Iris pigment epithelial cell (primary cell): ENCODE measurements at regions not wholly inside any gene's neighbourhood (a gene's known extent, or its start where the extent isn't known, plus 50 kb on each side); places are given as distances from the start of the nearest gene placed in this dataset.
"Not testable (repeated sequence)": the region's sequence is repeated elsewhere in the genome, so short reads cannot be mapped to it uniquely, and the experiment has no call there.

Experiments used
- DNase-seq: peaks from one replicate; pipeline ENCODE4 v3.0.0-alpha.2; 2011; ENCODE audit warnings: low read depth

DNA sequence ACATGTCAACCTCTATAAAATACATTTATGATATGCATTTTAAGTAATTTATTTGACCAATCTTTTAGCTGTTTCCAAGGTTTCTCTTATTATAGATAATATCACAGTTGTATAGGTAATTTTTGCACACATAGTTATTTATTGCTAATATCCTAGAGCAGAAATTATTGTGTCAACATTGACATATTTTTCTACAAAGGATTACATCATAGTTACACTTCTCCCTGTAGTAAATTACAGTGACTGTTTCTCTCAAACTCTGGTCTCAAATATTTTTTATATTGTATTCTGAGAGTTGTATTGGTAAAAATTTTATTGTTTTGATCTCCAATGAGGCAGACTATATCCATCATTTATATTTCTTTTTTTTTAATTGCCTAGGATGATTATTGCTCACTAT is 714.4 kb upstream of the CDH6 start:
- no peak for DNase-seq

DNA sequence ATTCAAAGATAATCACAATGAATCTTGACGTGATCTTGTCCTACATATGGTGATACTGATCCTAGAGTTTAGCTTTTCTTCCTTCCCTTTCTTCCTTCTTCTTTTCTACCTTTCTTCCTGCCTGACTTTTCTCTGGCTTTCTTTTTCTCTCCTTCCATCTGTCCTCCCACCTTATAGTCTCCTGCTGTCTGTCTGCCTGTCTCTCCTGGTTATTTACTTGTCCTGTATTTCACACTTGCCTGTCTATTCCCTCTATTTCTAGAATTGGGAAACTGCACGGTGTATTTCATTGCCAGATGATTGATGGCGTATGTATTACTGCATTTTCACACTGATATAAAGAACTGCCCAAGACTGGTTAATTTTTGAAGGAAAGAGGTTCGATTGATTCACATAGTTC is 718.1 kb upstream of the CDH6 start:
- no peak for DNase-seq

DNA sequence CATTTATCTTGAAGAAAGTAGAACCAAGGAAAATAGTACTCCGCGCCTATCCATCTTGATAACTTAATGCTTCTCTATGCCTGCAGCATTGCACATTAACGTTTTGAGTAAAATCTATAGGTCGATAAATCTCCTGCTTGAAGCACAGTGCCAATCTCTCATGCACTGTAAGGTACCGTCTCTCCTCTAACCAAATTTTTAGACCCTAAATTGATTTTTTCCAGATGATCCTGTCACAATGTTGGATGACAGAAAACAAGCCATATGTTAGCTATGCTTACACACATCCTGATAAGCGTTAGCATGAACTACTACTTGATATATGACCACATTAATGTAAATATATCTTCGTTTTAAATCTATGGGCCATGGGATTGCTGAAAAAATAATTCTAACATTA is 723.8 kb upstream of the CDH6 start:
- DNase-seq, result no peak

DNA sequence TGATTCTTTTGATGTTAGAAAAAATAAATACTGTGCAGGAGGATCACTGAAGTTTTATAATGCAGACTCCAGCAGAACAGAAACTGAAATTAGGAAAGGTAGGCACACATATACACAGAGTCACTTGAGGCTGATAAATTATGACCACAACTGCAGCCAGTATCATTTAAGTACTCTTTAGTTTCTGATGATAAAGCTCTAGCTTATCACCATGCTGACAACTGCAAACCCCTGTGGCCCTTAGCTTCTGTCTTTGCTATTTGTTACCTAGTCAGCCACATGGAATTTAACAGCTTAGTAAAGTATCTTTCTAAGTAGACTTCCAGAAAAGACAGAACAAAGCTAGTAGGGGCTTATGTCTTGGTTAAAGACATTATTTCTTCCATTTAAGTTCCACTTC is 734.8 kb upstream of the CDH6 start:
- no peak for DNase-seq

DNA sequence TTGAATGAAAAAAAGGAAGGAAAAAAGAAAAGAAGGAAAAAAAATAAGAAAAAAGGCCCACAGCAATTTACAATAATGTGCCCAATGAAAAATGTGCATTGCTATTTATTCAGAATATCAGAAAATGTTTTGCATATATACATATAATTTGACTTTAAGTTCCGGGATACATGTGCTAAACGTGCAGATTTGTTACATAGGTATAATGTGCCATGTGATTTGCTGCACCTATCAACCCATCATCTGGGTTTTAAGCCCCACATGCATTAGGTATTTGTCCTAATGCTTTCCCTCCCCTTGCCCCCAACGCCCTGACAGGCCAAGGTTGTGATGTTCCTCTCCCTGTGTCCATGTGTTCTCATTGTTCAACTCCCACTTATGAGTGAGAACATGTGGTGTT is 738.0 kb upstream of the CDH6 start:
- DNase-seq, result not testable (repeated sequence)

DNA sequence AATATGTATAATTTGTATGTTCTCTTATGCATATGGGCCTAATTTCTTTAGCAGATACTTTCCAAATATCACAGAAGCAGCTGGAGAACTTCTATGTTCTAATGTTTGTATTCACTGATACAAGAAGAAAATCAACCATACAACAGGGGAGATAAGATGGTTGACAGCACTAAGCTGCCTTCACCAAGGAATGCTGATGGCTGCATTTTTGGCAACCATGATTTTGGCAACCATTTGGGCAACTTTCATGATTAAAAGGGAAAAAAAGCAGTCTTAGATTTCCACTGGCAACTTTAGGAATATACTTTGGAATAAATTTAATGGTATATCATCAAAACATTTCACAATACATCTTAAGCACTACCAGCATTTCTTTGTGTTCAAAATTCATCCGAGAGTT is 740.3 kb upstream of the CDH6 start:
- no peak for DNase-seq

DNA sequence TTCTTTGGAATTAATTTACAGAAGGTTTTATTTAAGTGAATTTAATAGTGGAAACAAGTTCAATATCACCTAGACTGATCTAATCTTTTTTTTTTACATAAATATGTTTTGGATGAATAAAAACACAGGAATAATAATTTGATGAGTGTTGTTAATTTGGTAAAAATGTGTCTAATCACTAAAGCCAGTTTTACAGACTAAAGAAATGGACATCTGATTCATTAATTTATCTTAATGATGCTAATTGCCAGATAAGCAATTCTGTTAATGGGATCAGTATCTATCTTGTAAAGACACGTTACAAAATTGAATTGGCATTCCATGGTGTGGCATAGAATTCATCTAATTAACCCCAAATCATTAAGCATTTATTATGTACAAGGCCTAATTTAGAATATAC is 743.3 kb upstream of the CDH6 start:
- DNase-seq, result no peak

DNA sequence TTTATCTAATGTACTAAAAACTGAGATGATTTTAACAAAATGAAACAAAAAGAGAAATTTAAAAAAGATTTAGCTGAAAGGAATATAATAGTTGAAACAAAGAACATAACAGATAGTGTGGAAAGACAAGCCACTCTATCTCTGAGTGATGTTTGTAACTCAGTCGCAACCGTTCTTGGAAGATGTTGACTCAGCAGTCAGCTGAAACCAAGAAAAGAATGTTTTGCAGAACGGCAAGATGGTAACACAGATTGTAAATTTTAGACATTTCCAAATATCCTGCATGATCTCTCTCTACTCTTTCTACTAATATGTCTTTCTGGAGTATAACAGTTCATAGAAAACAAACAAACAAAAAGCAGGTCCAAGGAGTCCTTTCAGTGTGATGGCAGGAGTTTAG is 746.1 kb upstream of the CDH6 start:
- DNase-seq, result no peak

DNA sequence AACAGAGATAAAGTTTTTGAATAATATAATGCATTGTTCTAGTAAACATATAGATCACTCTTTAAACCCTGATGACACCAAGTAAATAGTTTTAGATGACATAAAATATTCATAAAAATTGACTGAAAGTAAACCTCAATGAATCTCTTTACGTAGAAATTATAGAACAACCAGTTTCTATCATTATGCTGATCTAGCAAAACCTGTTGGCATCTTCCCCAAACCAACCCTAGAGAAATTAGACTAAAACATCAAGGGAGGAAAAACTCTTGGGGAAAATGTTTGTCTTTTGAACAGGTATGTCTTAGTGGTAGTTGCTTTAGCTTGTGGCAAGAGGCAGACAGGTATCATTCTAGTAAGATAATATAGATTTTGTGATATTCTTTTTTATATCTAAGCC is 747.0 kb upstream of the CDH6 start:
- DNase-seq, result no peak

DNA sequence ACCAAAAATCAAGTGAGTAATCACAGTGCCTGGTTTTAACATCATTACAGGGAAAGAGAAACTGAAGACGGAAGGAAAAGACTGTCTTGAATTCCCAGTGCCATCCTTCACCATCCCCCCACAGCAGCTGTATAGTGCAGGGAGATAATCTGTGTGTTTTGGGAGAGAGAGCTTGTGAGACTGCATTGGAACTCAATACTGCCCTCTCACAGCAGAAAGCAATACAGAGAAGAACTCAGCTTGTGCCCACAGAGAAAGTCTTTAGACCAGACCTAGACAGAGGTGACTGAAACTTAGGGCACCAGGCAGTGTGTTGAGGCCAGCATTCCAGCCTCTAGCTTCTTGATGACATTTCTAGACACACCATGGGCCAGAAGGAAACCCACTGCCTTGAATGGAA is 754.7 kb upstream of the CDH6 start:
- no peak for DNase-seq

DNA sequence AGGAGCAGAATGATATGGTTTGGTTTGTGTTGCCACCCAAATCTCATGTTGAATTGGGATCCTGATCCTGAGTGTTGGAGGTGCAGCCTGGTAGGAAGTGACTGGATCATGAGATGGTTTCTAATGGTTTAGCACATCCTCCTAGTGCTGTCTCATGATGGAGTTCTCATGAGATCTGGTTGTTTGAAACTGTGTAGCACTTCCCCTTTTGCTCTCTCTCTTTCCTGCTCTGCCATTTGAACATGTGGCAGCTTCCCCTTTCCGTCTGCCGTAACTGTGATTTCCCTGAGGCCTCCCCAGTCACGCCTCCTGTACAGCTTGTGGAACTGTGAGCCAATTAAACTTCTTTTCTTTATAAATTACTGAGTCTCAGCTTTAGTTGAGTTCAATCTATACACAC is 756.8 kb upstream of the CDH6 start:
- no peak for DNase-seq

DNA sequence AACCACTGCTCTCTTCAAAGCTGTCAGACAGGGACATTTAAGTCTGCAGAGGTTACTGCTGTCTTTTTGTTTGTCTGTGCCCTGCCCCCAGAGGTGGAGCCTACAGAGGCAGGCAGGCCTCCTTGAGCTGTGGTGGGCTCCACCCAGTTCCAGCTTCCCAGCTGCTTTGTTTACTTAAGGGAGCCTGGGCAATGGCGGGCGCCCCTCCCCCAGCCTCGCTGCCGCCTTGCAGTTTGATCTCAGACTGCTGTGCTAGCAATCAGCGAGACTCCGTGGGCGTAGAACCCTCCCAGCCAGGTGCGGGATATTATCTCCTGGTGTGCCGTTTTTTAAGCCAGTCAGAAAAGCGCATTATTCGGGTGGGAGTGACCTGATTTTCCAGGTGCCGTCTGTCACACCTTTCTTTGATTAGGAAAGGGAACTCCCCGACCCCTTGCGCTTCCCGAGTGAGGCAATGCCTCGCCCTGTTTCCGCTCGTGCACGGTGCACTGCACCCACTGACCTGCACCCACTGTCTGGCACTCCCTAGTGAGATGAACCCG is 764.5 kb upstream of the CDH6 start:
- DNase-seq, result not testable (repeated sequence)

DNA sequence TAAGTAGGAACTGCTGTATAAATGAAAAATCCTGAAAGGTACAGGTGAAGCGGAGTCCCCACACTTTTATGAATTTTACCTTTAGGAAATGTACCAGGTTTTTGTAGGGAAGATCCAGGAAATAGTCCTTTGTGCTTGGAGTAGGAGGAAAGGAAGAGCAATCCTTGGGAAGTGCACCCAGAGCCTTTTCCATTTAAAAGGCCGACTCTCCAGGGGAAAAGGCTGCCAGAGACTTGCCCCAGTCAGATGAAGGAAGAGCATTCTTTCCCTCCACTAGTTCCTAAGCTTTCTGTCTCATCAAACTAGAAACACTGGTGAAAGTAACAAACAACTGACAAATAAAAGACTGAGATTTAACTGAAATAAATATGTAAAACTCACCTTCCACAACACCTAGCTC is 779.4 kb upstream of the CDH6 start:
- no peak for DNase-seq

DNA sequence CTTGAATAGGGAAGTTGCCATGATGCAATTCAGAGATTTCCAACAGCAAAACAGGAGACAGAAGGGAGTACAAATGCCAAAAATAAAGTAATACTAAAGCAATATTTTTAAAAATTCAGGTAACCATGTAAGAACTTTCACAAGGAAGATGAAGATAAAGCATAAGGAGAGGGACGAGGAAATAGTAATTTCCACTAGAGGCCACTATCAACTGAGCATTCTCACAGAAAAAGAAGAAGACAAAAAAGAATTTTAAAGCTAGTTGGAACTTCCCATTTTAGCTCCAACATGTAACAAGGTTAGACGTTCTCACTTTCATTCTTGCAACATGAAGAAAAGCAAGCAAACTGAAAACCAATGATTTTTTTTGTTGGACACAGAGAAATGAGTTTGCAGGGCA is 779.9 kb upstream of the CDH6 start:
- no peak for DNase-seq

DNA sequence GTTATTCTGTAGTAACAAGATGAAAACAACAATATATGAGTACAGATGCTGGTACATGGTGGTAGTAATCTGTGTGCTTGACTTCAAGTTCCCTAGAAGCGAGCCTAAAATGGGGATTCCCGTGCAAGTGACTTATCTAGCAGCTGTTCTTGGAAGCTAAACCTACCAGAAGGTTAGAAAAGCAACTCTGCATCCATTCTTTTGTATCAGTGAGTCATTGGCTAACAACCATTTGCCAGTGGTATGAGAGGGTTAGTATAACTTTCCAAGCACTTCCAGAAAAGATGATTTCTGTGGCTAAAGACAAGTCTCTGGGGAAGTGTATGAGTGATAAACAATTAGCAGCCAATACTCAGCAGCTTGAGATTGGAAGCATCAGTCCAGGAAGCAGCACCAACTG is 787.7 kb upstream of the CDH6 start:
- peak; percentile 20 for DNase-seq

DNA sequence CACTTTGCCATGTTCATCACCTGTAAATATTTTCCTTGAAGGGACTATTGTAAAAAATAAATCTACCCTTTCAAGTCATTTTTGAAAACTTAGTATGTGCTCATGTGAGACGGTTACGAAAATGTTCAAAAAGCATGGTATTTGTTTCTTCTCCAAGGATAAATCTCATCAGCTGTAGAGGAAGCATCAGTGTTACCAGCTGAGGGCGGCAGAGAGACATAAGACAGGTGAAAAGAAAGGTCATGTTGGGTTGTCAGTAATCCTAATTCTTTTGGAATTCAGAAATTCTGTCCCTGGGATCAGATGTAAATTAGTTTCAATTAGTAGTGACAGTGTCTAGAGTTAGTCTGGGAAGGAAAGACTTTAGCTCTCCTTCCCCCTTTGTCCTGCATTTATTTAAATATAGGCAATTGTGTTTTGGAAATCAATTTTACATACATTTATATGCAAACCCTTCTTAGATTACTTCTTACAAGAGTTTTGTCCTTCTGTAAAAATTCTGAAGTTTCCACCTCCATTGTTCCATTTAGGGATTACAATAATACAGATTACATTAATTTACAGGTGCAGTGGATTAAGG is 791.9 kb upstream of the CDH6 start:
- peak; percentile 51 for DNase-seq

DNA sequence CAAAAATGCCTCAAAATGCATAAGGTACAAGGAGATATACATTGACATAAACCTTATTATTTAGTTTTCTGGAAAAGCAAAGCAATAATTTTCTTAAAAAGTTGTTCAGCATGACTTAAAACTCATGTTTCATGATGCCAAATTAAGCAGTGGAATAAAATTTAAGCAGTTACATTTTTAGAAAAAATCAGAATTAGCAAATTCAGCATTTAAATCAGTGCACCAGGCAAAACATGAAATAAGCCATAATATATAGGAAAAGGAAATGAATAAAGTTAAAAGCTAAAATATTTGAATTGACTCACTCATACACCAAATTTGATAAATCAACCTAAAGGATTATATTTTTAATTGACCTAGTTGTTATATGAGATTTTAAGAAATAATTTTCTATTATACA is 795.1 kb upstream of the CDH6 start:
- no peak for DNase-seq

DNA sequence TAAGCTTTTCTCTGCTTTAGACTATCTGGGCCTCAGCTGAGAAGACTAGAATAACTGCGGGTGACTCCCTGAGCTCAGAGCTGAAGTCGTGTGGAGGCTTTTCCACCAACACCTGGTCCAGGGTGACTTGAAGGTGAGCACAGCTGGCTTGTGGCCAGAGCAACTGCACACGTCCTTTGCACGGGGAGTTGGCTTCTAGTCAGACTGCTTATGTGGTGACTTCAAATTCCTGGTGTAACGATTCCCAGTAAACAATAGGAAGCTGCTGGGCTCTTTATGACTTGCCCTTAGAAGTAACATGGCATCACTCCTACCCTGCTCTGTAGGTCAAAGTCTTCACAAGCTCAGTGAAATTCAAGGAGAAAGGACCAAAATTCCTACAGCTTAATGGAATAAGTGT is 800.6 kb upstream of the CDH6 start:
- DNase-seq, result no peak

DNA sequence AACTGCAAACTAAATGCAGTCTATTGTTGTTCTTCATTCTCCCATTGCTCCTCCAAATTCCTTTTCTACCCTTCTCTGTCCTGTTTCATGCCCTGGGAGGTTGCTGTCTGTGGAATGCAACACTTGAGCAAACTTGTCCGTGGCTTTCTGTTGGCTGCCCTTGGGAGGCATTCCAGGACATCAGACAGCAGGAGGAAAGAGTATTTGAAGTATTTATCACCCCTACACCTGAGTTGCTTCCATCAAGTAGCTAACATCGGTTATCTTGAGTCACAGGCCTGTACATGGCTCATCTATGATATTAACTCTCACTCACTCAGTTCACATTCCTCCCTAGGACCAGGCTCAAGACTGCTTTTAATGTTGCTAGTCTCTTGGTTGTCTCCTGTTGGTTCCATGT is 803.4 kb upstream of the CDH6 start:
- no peak for DNase-seq

DNA sequence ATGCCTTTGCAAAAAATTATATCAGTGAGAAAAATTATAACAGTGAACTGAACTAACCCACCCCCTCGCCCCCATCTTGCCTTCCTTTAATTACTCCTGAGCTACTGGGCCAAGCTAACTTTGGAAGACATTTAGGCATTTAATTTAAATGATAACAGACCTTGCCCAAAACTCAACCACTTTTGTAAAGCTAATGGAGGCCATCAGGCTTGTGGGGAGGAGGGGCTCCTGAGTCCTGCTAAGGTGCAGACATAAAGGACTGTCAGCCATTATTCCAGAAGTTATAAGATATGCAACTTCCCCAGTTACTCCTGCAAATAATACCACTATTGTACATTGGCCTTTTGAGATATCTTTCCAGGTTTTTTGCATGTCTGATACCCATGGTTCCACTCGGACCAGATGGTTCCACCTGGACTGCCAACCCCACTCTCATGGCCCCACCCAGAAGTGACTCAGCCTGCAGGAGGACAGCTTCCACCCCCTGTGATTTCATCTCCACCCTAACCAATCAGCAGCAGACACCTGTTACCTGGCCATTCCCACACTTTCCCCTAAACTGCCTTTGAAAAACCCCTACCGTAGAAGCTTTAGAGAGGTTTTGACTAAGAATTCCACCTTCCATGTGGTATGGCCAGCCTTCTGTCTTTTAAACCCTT is 805.4 kb upstream of the CDH6 start:
- DNase-seq, result no peak

DNA sequence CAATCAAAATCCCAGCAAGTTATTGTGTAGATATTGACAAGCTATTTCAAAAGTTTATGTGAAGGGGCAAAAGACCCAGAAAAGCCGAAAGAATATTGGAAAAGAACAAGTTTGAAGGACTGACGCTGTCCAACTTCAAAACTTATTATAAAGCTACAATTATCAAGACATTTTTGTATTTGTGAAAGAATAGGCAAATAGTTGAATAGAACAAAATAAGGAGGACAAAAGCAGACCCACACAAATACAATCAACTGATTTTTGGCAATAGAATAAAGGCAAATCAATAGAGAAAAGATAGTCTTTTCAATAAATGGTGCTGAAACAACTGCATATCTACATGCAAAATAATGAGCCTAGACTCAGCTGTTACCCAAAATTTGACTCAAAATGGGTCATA is 807.7 kb upstream of the CDH6 start:
- DNase-seq, result no peak

DNA sequence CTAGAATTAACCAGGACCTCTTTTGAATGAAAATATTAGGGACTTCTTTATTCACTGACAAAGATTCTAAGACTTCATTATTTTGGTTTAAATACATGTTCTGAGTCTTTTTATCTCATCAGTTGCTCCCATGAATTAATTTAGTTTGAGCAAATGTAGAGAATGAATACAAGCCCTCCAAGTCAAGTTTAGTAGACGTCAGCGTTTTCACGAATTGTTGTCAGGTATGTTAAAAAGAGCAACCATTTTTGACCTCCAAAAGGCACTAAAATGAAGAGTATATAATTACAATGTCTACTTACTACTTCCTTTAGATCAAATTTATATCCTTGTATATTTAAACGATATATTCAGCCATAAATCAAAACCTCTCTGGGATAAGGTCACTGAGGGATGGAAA is 809.3 kb upstream of the CDH6 start:
- DNase-seq, result no peak

DNA sequence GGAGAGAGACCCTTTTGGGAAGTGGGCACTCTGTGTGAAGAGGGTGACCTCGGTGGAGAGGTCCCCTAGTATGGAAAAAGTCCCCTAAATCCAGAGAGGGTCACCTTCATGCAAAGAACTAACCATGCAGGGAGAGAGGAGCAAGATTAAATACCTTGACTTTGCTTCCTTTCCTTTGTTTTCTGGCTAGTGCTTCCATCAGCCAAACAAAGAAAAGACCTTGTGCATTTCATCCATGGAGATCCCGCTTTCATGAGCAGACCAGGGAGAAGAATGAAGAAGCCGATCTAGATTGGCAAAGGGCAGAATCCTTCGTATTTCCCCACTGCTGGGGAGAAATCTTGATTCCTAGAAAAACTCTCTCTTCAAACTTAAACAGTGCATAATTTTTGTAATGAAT is 813.3 kb upstream of the CDH6 start:
- DNase-seq, result no peak

DNA sequence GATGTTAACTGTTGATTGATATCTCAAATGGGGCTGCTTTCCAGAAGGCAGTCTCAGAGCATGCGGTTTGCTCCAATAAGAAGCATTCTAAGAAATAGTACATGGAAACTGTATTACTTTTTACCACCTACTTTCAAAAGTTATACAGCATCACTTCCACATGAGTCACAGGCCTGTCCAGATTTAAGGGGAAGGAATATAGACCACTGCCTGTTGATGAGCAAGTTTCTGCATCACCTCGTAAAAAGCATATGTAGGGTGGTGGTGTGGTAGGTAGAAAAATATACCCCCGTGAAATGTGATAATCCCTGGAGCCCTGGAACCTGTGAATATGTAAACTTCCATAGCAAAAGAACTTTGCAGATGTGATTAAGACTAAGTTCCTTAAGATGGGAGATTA is 816.6 kb upstream of the CDH6 start:
- no peak for DNase-seq
